ENCODE measurements at regions not wholly inside any gene's neighbourhood (a gene's known extent, or its start where the extent isn't known, plus 50 kb on each side); places are given as distances from the start of the nearest gene placed in this dataset.

DNA sequence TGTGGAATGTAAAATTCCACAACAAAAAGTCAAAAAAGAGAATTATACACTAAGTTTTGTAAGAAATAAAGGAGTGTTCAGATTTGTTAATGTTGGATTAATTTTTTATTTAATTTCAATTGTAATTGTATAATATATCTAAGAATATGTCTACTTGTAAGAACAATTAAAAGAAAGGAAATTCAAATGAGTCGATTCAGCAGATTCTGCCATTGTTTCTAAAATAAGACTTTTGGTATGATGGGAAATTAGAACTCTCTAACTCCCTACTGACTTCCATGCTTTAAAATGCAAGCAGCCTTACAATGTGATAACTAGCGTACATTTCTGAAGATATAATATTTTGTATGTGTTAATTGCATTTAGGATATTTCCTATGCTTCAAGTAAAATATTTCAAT, 395.9 kb upstream of the ZNF717 start:
- DNase-seq (ENCODE audit: low spot score): no peak
- Mint-ChIP-seq H3K27me3 (ENCODE audit: unreplicated experiment) (no peaks in the 10 kb centered on the region), H3K4me3 (ENCODE audit: unreplicated experiment) (no peak overlapping the region), H3K9me3 (ENCODE audit: unreplicated experiment) (no peaks in the 10 kb centered on the region), H3K4me1 (ENCODE audit: unreplicated experiment) (no peaks in the 10 kb centered on the region), H3K27ac (ENCODE audit: unreplicated experiment) (no peak overlapping the region), H3K36me3 (ENCODE audit: low read depth, unreplicated experiment) (no peaks in the 10 kb centered on the region)
- TF ChIP-seq, protein P1, sequence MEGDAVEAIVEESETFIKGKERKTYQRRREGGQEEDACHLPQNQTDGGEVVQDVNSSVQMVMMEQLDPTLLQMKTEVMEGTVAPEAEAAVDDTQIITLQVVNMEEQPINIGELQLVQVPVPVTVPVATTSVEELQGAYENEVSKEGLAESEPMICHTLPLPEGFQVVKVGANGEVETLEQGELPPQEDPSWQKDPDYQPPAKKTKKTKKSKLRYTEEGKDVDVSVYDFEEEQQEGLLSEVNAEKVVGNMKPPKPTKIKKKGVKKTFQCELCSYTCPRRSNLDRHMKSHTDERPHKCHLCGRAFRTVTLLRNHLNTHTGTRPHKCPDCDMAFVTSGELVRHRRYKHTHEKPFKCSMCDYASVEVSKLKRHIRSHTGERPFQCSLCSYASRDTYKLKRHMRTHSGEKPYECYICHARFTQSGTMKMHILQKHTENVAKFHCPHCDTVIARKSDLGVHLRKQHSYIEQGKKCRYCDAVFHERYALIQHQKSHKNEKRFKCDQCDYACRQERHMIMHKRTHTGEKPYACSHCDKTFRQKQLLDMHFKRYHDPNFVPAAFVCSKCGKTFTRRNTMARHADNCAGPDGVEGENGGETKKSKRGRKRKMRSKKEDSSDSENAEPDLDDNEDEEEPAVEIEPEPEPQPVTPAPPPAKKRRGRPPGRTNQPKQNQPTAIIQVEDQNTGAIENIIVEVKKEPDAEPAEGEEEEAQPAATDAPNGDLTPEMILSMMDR (IDR thresholded peaks at IDR 0.05; ENCODE audit: unreplicated experiment): no peak

- DNase-seq (ENCODE audit: low spot score): no peak
- Mint-ChIP-seq H3K27me3 (ENCODE audit: unreplicated experiment) (no peaks in the 10 kb centered on the region), H3K27ac (ENCODE audit: unreplicated experiment) (no peak overlapping the region), H3K4me3 (ENCODE audit: unreplicated experiment) (no peak overlapping the region), H3K4me1 (ENCODE audit: unreplicated experiment) (no peaks in the 10 kb centered on the region), H3K9me3 (ENCODE audit: unreplicated experiment) (no peaks in the 10 kb centered on the region), H3K36me3 (ENCODE audit: low read depth, unreplicated experiment) (no peaks in the 10 kb centered on the region)
- TF ChIP-seq, protein P1 (IDR thresholded peaks at IDR 0.05; ENCODE audit: unreplicated experiment): no peak
Observed at GRCh38 chr3:76198086-76198485, 412.7 kb upstream of the ZNF717 start.

DNA sequence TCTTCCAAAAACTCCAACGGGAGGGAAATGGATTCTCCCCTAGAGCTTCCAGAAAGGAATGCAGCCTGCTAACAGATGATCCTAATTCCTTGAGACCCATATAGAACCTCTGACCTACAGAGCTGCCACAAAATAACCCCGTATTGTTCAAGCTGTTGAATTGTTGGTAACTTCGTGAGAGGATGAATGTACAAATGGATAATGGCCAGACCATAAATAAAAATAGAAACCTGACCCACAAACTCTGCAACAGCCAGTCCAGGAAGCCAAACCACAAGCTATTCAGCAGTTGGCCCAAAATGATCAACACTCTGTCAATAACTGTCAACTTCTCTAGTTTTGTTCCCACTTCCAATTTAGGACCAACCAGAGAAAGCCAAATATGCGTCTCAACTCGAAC, 414.0 kb upstream of the ZNF717 start:
- TF ChIP-seq, protein P1 (IDR thresholded peaks at IDR 0.05; ENCODE audit: unreplicated experiment): no peak
- H3K4me1 Mint-ChIP-seq (ENCODE audit: unreplicated experiment): no peaks in the 10 kb centered on the region
- no peak overlapping the region for H3K27ac Mint-ChIP-seq (ENCODE audit: unreplicated experiment)
- H3K4me3 Mint-ChIP-seq (ENCODE audit: unreplicated experiment): no peak overlapping the region
- no peak for DNase-seq (ENCODE audit: low spot score)
- no peaks in the 10 kb centered on the region for H3K27me3 Mint-ChIP-seq (ENCODE audit: unreplicated experiment)
- H3K9me3 Mint-ChIP-seq (ENCODE audit: unreplicated experiment): no peaks in the 10 kb centered on the region
- H3K36me3 Mint-ChIP-seq (ENCODE audit: low read depth, unreplicated experiment): no peaks in the 10 kb centered on the region

DNA sequence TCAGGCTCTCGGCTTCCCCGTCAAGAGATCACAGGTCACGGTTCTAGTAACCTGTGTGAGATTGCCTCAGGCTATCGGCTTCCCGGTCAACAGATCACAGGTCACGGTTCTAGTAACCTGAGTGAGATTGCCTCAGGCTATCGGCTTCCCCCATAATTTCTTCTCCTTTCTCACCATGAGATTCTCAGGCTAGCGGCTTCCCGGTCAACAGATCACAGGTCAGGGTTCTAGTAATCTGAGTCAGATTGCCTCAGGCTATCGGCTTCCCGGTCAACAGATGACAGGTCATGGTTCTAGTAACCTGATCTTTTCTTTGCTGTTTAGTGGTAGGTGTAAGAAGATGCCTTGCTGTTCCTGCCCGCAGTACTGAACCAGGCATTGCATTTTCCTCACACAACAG, 418.2 kb upstream of the ZNF717 start:
- TF ChIP-seq, protein P1 (IDR thresholded peaks at IDR 0.05; ENCODE audit: unreplicated experiment): no peak

GRCh38 chr3:76206346-76206745, 421.0 kb upstream of the ZNF717 start:
- DNase-seq (ENCODE audit: low spot score): no peak
- H3K4me1 Mint-ChIP-seq (ENCODE audit: unreplicated experiment): no peaks in the 10 kb centered on the region
- no peaks in the 10 kb centered on the region for H3K9me3 Mint-ChIP-seq (ENCODE audit: unreplicated experiment)
- H3K27ac Mint-ChIP-seq (ENCODE audit: unreplicated experiment): no peak overlapping the region
- TF ChIP-seq, protein P1 (IDR thresholded peaks at IDR 0.05; ENCODE audit: unreplicated experiment): no peak
- no peaks in the 10 kb centered on the region for H3K27me3 Mint-ChIP-seq (ENCODE audit: unreplicated experiment)
- no peaks in the 10 kb centered on the region for H3K36me3 Mint-ChIP-seq (ENCODE audit: low read depth, unreplicated experiment)
- H3K4me3 Mint-ChIP-seq (ENCODE audit: unreplicated experiment): no peak overlapping the region

More for the DNA sequence above, 418.2 kb upstream of the ZNF717 start:
- Mint-ChIP-seq H3K4me1 (ENCODE audit: unreplicated experiment) (no peaks in the 10 kb centered on the region), H3K36me3 (ENCODE audit: low read depth, unreplicated experiment) (no peaks in the 10 kb centered on the region), H3K27ac (ENCODE audit: unreplicated experiment) (no peak overlapping the region), H3K4me3 (ENCODE audit: unreplicated experiment) (no peak overlapping the region), H3K9me3 (ENCODE audit: unreplicated experiment) (no peaks in the 10 kb centered on the region), H3K27me3 (ENCODE audit: unreplicated experiment) (no peaks in the 10 kb centered on the region)
- DNase-seq (ENCODE audit: low spot score): no peak

Measured in endothelial cell (in vitro differentiated cells).